ENCODE measurements at regions not wholly inside any gene's neighbourhood (a gene's known extent, or its start where the extent isn't known, plus 50 kb on each side); places are given as distances from the start of the nearest gene placed in this dataset.

- Histone ChIP-seq H3K4me1 (no peaks in the 10 kb centered on the region), H3K4me3 (no peak overlapping the region), H3K9me3 (no peaks in the 10 kb centered on the region), H3K36me3 (no peaks in the 10 kb centered on the region), H3K27ac (no peak overlapping the region), H3K27me3 (no peaks in the 10 kb centered on the region)
- WGBS, 2 donors: 84 to 87% methylated on average over 3 of the region's 3 CpGs
- ATAC-seq (ENCODE audit: low FRiP score in 2 of 2) (peak in 1 of 2 donors; percentile 88), DNase-seq (no peak)
- TF ChIP-seq EP300 (IDR thresholded peaks at IDR 0.05) (no peak), POLR2AphosphoS5 (IDR thresholded peaks at IDR 0.05) (no peak), POLR2A (IDR thresholded peaks at IDR 0.05) (no peak), CTCF (IDR thresholded peaks at IDR 0.05) (no peak)
These were observed 107.2 kb downstream of the GTPBP8 start for GRCh38 chr3:113097960-113098447.

GRCh38 chr3:113100063-113100462 is 109.3 kb downstream of the GTPBP8 start:
- DNase-seq (no peak), ATAC-seq (ENCODE audit: low FRiP score in 2 of 2) (no peak)
- no peaks in the 10 kb centered on the region for H3K9me3 ChIP-seq
- no peak for TF ChIP-seq EP300 (IDR thresholded peaks at IDR 0.05)
- TF ChIP-seq POLR2AphosphoS5 (IDR thresholded peaks at IDR 0.05): no peak
- no peak for TF ChIP-seq POLR2A (IDR thresholded peaks at IDR 0.05)
- TF ChIP-seq CTCF (IDR thresholded peaks at IDR 0.05): no peak
- no peaks in the 10 kb centered on the region for H3K4me1 ChIP-seq
- 90 to 93% methylated on average over 2 of the region's 2 CpGs for WGBS, 2 donors
- no peak overlapping the region for H3K27ac ChIP-seq
- no peaks in the 10 kb centered on the region for H3K36me3 ChIP-seq
- no peak overlapping the region for H3K4me3 ChIP-seq
- H3K27me3 ChIP-seq: no peaks in the 10 kb centered on the region

GRCh38 chr3:113103588-113103987 is 107.8 kb upstream of the BOC start:
- TF ChIP-seq EP300 (IDR thresholded peaks at IDR 0.05) (no peak), POLR2AphosphoS5 (IDR thresholded peaks at IDR 0.05) (no peak), CTCF (IDR thresholded peaks at IDR 0.05) (no peak), POLR2A (IDR thresholded peaks at IDR 0.05) (no peak)
- 17 to 33% methylated on average over 2 of the region's 2 CpGs for WGBS, 2 donors
- Histone ChIP-seq H3K27me3 (no peaks in the 10 kb centered on the region), H3K36me3 (no peaks in the 10 kb centered on the region), H3K27ac (no peak overlapping the region), H3K4me1 (no peaks in the 10 kb centered on the region), H3K4me3 (no peak overlapping the region), H3K9me3 (no peaks in the 10 kb centered on the region)
- ATAC-seq (ENCODE audit: low FRiP score in 2 of 2) (no peak), DNase-seq (no peak)

GRCh38 chr3:113104357-113105092 is 106.8 kb upstream of the BOC start:
- 70 to 81% methylated on average over 10 to 11 of the region's 11 CpGs for WGBS, 2 donors

More at GRCh38 chr3:113104357-113105092, 106.8 kb upstream of the BOC start:
- H3K4me1 ChIP-seq: no peaks in the 10 kb centered on the region
- ATAC-seq (ENCODE audit: low FRiP score in 2 of 2): no peak
- no peak for TF ChIP-seq CTCF (IDR thresholded peaks at IDR 0.05)
- TF ChIP-seq EP300 (IDR thresholded peaks at IDR 0.05): no peak
- no peak for TF ChIP-seq POLR2A (IDR thresholded peaks at IDR 0.05)
- TF ChIP-seq POLR2AphosphoS5 (IDR thresholded peaks at IDR 0.05): no peak
- H3K27me3 ChIP-seq: no peaks in the 10 kb centered on the region
- no peak overlapping the region for H3K4me3 ChIP-seq
- no peaks in the 10 kb centered on the region for H3K9me3 ChIP-seq
- no peak for DNase-seq
- H3K27ac ChIP-seq: no peak overlapping the region
- no peaks in the 10 kb centered on the region for H3K36me3 ChIP-seq

Data from upper lobe of left lung (tissue), 6 donors.